Ovary (tissue), 7 donors: ENCODE measurements at regions not wholly inside any gene's neighbourhood (a gene's known extent, or its start where the extent isn't known, plus 50 kb on each side); places are given as distances from the start of the nearest gene placed in this dataset.

Experiments
- DNase-seq, 5 donors: peaks; one replicate each; pipeline ENCODE4 v3.0.0-alpha.2; 2019 to 2020
- H3K27ac ChIP-seq, 2 donors: fragments of 200-600 bp; one replicate each; pipeline versions ENCODE4 v1.5.1 to v1.8.0; 2019 to 2022
- H3K27me3 ChIP-seq: fragments of 200-600 bp; one replicate; pipeline ENCODE4 v1.8.0; 2022
- H3K36me3 ChIP-seq: fragments of 200-600 bp; sonication (generic); one replicate; pipeline ENCODE4 v1.5.1; 2019
- H3K4me1 ChIP-seq: one replicate; pipeline ENCODE4 v1.8.1; 2013; ENCODE audit warnings: mild to moderate bottlenecking, moderate library complexity; ENCODE audit not compliant: insufficient read depth
- H3K4me3 ChIP-seq: fragments of 200-600 bp; sonication (generic); one replicate; pipeline ENCODE4 v1.5.1; 2017
- H3K9me3 ChIP-seq, 2 donors: fragments of 200-600 bp in 1 of 2; sonication (generic) in 1 of 2; one replicate each; pipeline versions ENCODE4 v1.5.1 to v1.8.1; 2013 to 2019; ENCODE audit warnings: mild to moderate bottlenecking in 1 of 2, moderate library complexity in 1 of 2
- EP300 ChIP-seq: sonication (generic); formaldehyde crosslinking; IDR thresholded peaks from one replicate; pipeline ENCODE4 v1.6.1; 2017; ENCODE audit warnings: antibody characterized with exemption
- POLR2A ChIP-seq: fragments of 450-650 bp; IDR thresholded peaks from one replicate; pipeline ENCODE4 v1.6.1; 2017; ENCODE audit warnings: antibody characterized with exemption, mild to moderate bottlenecking, moderate library complexity
- WGBS, 3 donors: extraction: QIAGEN DNeasy Blood & Tissue Kit in 1 of 3; methylation state at CpG; one replicate each; pipeline versions ENCODE4 v1.1.5 to v1.1.7; 2013 to 2017; 5-methylcytosine and 5-hydroxymethylcytosine counted together
- intact Hi-C, 4 donors: fragments of 100-400 bp; cut with DNase I; formaldehyde crosslinking; loops; one replicate each; pipeline versions ENCODE4 v1.11.0 to v1.15.1; 2022 to 2023
- TF ChIP-seq, protein P1 (sequence below), 3 donors: fragments of 450-650 bp in 2 of 3; fragments of 200-600 bp in 1 of 3; IDR thresholded peaks; one replicate each; pipeline versions ENCODE4 v1.5.1 to v1.8.0; 2016 to 2022; ENCODE audit warnings: antibody characterized with exemption in 3 of 3, mild to moderate bottlenecking in 1 of 3
- donor health status: DM: no; HTN: no; CAD: no; lungs with moderate emphysema.
- donor health status: DM: no; HTN: no; CAD: no.
- donor health status: Bipolar disorder and iron deficiency.
- donor health status: DM: no; HTN: no; CAD: no.
- donor health status: DM: yes; HTN: yes; CAD: no.

DNA sequence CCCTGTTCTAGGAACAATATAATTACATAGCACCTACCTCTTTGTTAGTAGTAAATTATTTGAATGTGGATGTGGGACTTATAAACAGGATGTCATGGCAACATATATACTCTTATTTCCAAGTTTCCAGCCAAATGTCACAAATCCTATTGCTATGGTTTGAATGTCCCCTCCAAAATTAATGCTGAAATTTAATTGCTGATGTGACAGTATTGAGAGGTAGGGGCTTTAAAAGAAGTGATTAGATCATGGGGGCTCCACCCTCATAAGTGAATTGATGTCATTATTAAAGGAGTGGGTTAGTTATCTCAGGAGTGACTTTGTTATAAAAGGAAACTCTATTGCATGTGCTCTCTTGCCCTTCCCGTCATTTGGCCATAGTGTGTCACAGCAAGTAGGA lies 164.2 kb upstream of the ATF7IP start:
- TF ChIP-seq EP300 (no peak), POLR2A (no peak)
- TF ChIP-seq, protein P1, sequence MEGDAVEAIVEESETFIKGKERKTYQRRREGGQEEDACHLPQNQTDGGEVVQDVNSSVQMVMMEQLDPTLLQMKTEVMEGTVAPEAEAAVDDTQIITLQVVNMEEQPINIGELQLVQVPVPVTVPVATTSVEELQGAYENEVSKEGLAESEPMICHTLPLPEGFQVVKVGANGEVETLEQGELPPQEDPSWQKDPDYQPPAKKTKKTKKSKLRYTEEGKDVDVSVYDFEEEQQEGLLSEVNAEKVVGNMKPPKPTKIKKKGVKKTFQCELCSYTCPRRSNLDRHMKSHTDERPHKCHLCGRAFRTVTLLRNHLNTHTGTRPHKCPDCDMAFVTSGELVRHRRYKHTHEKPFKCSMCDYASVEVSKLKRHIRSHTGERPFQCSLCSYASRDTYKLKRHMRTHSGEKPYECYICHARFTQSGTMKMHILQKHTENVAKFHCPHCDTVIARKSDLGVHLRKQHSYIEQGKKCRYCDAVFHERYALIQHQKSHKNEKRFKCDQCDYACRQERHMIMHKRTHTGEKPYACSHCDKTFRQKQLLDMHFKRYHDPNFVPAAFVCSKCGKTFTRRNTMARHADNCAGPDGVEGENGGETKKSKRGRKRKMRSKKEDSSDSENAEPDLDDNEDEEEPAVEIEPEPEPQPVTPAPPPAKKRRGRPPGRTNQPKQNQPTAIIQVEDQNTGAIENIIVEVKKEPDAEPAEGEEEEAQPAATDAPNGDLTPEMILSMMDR (IDR thresholded peaks at IDR 0.05), result no peak
- Histone ChIP-seq H3K4me3 (no peak overlapping the region), H3K36me3 (no peaks in the 10 kb centered on the region), H3K4me1 (no peaks in the 10 kb centered on the region), H3K27me3 (no peaks in the 10 kb centered on the region), H3K9me3 (no peaks in the 10 kb centered on the region), H3K27ac (no peak overlapping the region)
- DNase-seq, result no peak
- WGBS, 3 donors, result 75 to 88% (median 83%) methylated on average over 1 of the region's 1 CpG
- intact Hi-C loops, result no loop called here

DNA sequence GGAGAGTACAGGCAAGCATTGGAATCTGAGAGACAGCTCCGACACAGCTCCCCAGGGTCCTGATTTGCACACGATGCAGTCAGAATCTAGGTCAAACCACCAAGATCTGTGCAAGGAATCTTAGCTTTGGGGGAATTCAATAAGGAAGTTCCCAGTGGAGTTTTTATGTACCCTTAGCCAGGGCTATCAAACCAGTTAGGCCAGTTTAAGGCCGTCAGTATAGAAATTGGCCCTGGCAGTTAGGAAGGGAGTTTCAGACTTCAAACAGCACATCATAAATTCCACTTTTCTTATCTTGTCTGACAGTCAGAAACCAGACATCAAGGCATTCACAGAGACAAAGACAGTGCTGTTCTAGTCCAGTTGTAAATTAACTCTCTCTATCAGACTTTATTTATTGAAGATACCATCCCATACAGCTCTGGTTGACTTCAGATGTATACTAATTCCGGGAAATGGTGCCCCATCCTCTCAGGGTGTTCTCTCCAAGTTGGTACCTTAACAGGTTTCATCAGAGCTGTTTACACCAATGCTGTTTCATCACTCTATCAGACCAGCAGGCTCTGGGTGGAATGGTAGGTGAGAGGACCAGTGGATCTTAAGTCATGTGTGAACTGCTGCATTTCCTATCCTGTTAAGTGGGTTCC lies 157.5 kb upstream of the ATF7IP start:
- no peak overlapping the region for H3K27ac ChIP-seq
- TF ChIP-seq POLR2A (no peak), EP300 (no peak)
- TF ChIP-seq, protein P1 (IDR thresholded peaks at IDR 0.05), result no peak
- intact Hi-C loops, result no loop called here
- no peaks in the 10 kb centered on the region for H3K27me3 ChIP-seq
- H3K4me1 ChIP-seq, result no peaks in the 10 kb centered on the region
- no peak overlapping the region for H3K4me3 ChIP-seq
- 42 to 43% (median 42%) methylated on average over 4 of the region's 4 CpGs for WGBS, 3 donors
- no peak for DNase-seq
- H3K36me3 ChIP-seq, result no peaks in the 10 kb centered on the region
- no peaks in the 10 kb centered on the region for H3K9me3 ChIP-seq

DNA sequence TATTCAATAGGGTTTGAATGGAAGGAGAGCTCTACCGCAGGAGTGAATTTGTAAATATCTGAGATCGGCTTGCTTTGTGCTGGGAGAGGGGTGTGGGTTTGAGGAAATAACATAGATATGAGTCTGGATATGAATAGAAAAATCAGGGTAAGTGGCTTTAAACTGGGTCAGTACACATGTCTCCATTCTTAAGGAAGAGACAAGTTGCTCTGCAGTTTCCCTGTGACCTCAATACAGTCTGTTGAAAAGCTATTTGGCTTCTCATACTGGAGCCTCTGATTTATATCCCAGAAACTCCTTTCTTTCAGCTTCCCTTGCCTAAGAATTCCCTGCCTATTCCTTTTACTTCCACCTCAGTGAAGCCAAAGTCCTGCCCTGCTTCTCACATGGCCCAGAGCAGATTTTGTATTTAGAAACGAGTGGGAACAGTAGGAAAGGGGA lies 153.5 kb upstream of the ATF7IP start:
- Histone ChIP-seq H3K4me3 (no peak overlapping the region), H3K27ac (no peak overlapping the region), H3K36me3 (no peaks in the 10 kb centered on the region), H3K9me3 (no peaks in the 10 kb centered on the region), H3K27me3 (no peaks in the 10 kb centered on the region), H3K4me1 (no peaks in the 10 kb centered on the region)
- WGBS, 3 donors, result 36 to 53% (median 45%) methylated on average over 3 of the region's 3 CpGs
- intact Hi-C loops, result no loop called here
- TF ChIP-seq, protein P1 (IDR thresholded peaks at IDR 0.05), result no peak
- TF ChIP-seq POLR2A (no peak), EP300 (no peak)
- no peak for DNase-seq

DNA sequence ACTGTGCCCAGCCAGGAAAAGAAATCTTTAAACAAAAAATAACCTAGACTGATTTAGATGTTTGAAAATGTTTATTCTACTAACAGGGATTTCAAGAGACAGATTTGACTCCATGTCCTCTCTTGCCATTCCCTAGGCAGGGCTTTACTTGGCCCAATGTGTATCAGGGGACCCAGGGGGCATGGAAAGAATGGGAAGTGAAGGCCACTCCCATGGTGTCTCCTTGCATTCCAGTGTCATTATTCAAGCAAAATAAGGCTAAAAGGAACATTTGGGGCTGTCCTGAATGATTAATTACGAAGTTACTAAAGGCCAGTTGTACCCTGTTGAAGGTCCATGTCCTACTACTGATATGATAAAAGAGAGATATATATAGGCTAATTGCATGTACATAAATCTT lies 151.9 kb upstream of the ATF7IP start:
- intact Hi-C loops, result no loop called here
- no peaks in the 10 kb centered on the region for H3K4me1 ChIP-seq
- no peaks in the 10 kb centered on the region for H3K27me3 ChIP-seq
- no peak for DNase-seq
- 64 to 79% (median 65%) methylated on average over 1 of the region's 1 CpG for WGBS, 3 donors
- H3K36me3 ChIP-seq, result no peaks in the 10 kb centered on the region
- no peak for TF ChIP-seq POLR2A
- TF ChIP-seq EP300, result no peak
- TF ChIP-seq, protein P1 (IDR thresholded peaks at IDR 0.05), result no peak
- H3K9me3 ChIP-seq, result no peaks in the 10 kb centered on the region
- H3K4me3 ChIP-seq, result no peak overlapping the region
- no peak overlapping the region for H3K27ac ChIP-seq
